HG03039 (cell line): ENCODE measurements at regions not wholly inside any gene's neighbourhood (a gene's known extent, or its start where the extent isn't known, plus 50 kb on each side); places are given as distances from the start of the nearest gene placed in this dataset.
"Not testable (repeated sequence)": the region's sequence is repeated elsewhere in the genome, so short reads cannot be mapped to it uniquely, and the experiment has no call there.

Experiments
- ATAC-seq: cut with Tn5 transposase; IDR thresholded peaks from one replicate; pipeline ENCODE4 v1.9.1; 2021; ENCODE audit warnings: mild to moderate bottlenecking, moderate library complexity; ENCODE audit not compliant: unreplicated experiment

DNA sequence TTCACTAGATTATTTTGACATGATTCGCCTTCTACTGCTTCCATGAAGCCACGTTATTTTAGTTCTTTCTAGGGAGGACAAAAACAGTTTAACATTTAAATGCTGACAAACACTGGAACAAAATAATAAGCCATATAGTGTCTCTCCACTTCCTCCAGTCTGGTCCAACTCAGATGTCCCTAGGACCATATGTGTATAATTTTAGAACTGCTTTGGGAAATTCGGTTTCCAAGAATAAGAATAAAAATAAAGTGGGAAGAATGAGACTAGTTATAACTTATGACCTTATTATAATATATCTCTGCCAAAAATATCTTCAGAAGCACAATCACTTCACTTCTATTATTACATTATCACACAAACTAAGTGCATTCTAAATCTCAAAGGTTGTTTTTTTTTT, 164.4 kb upstream of the POF1B start:
- ATAC-seq: no peak

DNA sequence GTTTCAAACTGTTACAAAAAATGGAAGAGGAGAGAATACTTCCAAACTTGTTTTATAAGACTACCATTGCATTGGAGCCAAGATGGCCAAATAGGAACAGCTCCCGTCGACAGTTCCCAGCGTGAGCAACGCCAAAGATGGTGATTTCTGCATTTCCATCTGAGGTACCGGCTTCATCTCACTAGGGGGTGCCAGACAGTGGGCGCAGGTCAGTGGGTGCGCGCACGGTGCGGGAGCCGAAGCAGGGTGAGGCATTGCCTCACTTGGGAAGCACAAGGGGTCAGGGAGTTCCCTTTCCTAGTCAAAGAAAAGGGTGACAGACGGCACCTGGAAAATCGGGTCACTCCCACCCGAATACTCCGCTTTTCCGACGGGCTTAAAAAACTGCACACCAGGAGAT, 149.7 kb upstream of the POF1B start:
- not testable (repeated sequence) for ATAC-seq

DNA sequence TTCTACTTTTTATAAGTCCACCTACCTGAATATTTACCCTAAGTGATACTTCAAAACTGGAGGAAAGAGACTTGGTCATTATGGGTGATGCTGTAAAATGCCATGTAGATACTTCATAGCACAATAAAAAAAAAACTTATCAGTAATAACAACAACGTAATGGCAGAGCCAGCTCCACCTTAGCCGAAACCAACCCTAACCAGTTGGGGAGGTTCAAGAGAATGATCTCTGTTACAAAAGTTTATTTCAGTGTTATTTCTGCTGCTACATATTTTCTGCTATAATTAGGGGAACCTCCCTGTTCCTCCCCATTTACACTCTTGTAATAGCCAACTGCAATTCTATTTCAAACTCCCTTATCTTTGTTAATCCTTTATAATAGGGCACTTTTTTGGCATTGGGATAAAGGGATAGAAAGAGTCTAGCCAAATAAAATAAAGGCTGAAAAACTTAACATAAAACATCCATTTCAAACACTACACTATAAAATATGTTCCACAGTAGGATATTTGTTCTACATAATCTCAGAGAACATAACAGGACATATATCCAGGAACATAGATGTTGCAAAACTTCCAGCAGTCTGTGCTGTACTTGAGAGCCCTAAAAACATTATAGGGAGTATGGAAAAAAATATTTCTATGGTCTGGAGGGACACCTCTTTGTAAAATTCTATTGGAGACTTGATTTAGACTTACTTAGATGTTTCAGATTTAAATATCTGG, 138.7 kb upstream of the POF1B start:
- no peak for ATAC-seq

DNA sequence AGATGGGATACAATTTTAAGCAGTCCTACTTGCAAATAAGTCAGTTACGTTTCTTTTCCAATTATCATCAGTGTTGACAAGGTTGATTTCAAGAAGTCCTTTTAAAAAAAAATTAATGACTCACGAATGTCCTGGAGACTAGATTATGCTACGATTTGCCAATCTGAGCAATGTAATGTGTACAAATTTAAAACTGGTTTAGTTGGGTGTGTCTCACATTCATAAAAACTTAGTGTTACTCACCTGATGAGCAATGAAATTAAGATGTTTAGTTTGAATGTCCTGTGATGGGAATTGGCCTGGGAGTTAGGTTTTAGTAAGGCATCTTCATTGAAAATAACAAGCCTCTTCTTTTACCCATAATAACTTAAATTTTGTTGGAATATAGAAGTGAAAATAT, 136.7 kb upstream of the POF1B start:
- no peak for ATAC-seq

DNA sequence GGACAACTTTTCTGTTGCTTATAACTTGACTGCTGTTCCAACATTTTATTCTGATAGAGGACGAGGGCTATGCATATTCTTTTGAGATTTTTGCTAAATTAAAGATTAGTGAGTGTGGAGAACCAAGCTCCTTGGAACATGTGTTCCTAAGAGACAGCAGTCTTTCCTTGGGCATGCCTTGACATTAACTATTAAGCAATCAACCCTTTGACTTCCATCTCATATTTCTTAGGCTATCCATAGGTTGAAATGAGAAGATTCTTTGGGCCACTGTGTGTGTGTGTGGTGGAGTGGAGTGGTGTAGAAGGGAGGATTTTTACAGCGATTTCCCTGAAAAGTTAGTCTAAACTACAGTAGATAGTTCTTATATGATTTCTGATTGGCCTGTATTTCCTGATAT, 127.4 kb upstream of the POF1B start:
- ATAC-seq: no peak

DNA sequence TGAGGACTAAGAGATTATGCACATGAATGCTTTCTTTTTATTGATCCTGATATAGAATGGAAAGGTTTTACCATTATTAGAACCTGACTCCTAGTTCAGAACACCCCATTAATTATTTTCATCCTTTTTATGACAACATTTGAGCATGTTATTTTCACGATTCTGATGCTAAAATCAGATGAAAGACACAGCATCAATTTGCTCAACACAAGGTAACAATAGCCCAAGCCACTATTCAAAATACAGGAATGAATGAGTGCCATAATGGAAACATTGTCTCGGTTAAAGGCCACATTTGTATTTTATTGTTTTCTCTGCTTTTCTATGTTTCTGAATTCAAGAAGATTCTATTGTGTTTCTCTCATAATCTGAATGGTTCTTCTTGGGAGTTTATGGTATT, 126.3 kb upstream of the POF1B start:
- ATAC-seq: no peak

DNA sequence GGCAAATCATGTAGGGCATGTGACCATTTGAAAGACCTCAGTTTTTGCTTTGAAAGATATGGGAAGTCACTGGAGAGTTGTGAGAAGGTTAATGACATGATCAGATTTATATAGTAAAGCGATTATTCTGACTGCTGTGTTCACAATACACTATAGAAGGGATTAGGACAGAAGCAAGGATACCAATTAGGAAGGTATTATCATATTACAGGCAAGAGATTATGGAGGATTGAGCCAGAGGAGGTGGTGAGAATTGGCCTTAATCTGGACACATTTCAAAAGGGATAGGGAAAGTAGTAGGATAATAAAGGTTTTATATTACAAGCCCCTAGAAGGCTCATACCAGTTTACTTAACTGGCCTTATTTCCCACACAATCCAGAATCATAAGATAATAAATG, 124.9 kb upstream of the POF1B start:
- no peak for ATAC-seq

DNA sequence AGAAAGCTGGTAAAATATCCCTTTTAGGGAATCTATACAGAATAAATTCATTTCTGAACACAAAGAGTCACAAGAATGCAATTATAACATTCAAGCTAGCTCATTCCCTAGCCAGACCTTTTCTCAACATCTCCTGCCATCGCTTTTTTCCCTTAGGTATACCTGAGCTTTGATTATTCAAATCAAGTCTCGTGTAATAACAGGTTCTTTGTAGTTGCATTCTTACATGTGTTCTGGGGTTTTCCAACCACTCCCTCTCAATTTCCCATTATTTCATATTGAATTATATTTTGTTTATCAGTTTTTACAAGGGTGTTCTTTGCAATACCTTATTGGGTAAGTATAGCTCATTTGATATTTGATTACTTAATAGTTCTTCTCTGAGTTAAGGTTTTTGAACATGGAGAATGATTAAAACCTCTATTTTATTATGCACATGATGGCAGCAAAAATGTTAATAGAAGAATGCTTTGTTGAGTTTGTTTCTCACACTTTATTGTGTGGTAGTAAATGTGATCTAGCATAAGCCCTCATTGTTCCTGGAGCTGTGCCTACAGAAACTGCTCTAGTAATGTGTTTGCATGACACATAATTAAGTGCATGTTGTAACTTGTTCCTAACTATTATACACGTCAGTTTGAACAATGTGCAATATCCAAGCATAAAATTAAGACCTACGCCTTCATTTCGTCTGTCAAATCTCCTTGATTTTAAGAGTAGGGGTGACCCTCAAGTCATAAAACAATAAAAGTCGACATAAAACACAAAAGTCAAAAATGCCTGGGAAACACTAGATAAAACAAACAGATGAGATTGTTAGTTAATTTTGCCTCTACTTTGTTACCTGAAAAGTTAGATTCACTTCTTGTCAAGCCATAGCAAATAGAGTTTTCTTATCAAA, 124.0 kb upstream of the POF1B start:
- ATAC-seq: no peak

DNA sequence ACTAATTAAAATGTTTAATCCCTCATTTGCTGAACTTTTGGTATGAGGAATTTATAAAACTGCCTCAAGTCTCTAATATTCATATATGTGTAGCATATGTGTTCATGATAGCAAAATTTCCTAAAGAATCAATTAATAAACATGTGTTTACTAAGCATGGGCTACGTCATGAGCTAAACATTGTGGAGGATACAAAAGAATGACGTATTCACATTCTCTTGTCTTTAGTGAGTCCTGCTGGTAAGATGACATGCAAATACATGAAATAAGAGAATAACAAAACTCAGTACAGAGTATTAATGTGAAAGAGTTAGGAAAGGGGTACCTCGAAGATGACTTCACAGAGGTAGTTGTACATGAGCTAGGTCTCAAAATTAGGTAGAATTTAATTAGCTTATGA, 121.9 kb upstream of the POF1B start:
- no peak for ATAC-seq

DNA sequence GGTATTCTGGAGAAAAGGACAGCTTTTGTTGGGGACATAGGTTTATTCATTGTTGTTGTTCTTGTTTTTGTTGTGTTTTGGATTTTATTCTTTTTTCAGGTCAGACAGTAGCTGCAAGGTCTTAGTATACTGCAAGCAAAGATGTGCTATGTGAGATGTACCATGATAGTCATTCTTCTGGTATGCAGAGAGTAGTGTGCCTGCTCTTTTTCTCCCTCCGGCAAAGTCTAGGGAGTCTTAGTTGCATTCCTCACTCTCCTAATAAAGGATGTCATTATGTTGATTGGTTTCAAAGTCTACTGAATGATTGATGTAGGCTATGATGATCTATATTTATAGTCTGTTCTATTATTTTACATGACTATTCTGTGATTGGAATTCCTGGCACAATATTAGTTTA, 119.9 kb upstream of the POF1B start:
- ATAC-seq: no peak

DNA sequence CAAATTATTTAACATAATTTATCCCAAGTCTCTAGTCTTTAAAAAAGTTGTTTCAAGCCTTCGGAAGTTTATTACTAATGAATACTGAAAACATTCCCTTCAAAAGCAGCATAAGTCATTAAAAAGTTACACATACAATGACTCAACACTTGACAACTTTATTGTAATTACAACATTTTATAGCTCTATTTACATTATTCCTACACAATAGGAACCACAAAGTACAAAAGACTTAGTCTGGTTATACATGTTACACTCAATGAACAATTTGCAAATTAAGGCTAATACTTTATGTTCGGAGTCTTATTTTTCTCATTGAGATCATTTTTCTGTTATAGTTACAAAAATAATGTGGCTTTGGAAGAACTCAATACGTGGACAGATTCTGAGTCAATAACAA, 114.4 kb upstream of the POF1B start:
- ATAC-seq: no peak

DNA sequence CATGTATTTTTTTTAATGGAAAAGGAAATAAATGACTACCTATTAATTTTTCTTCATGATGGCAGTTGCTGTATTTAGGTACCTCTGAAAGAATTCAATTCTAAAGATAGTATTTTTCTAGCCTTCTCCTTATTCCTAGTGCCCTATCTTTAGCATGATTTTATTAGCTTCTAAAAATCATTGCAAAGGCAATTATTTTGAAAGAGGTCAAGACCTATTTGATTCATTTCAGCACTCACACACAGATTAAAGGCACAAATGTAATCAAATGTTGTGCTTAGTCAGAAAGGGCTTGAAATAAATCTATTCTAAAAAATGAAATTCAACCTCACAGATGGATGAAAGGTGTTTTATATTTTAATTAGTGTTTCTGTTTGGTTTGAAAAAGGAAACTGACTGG, 74.8 kb upstream of the POF1B start:
- no peak for ATAC-seq

DNA sequence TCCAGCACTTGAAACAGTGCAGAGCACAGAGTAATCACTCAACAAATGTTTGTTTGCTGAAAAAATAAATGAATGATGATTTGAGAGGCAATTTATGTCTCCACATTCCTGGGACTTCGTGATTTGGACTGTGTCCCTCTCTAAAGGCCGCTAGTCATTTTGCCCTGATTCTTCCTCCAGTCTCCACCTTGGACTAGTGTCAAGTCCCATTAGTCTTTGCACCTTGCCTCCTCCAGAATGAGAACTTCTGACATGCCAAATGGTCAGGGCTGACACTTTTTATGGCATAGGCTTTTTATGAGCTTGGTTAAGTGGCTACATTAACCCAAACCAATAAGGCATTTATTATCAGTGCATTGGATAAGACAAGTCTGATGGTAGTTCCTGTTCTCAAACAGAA, 65.1 kb upstream of the POF1B start:
- no peak for ATAC-seq
